OCI-LY7 (cell line): ENCODE measurements at regions not wholly inside any gene's neighbourhood (a gene's known extent, or its start where the extent isn't known, plus 50 kb on each side); places are given as distances from the start of the nearest gene placed in this dataset.

ENCODE experiments used
- BruUV-seq: library from RNA; stranded (reverse); fragments of 400-500 nt; replicated peaks from 2 replicates; lab custom pipeline; 2021; lab: Mats Ljungman, UMichigan
- CTCF ChIA-PET: fragments of 300-600 bp; sonication (Branson Sonifier 250); formaldehyde crosslinking; loops from one replicate; lab custom pipeline; 2022; ENCODE audit warnings: antibody characterized with exemption; ENCODE audit not compliant: unreplicated experiment; lab: Charles Lee
- POLR2A ChIA-PET: fragments of 300-600 bp; sonication (Branson Sonifier 250); formaldehyde crosslinking; loops from one replicate; lab custom pipeline; 2022; ENCODE audit warnings: antibody characterized with exemption; lab: Charles Lee
- DNase-seq: peaks from one replicate; pipeline ENCODE4 v3.0.0-alpha.2; 2015; ENCODE audit warnings: low spot score
- H2AFZ ChIP-seq: fragments of 200-600 bp; sonication (generic), shearing (Covaris generic); 2 replicates; pipeline ENCODE4 v1.6.1; 2014; ENCODE audit warnings: mild to moderate bottlenecking, antibody characterized with exemption, low read length, moderate library complexity
- H3K27ac ChIP-seq: fragments of 200-600 bp; sonication (generic); 2 replicates; pipeline ENCODE4 v1.5.1; 2014; ENCODE audit warnings: mixed run types, low read depth, mild to moderate bottlenecking, moderate library complexity, low read length, inconsistent platforms; ENCODE audit not compliant: poor library complexity, severe bottlenecking
- H3K36me3 ChIP-seq: fragments of 200-600 bp; sonication (generic); 2 replicates; pipeline ENCODE4 v1.6.1; 2014; ENCODE audit warnings: mild to moderate bottlenecking, antibody characterized with exemption, low read length, moderate library complexity, mixed read lengths; ENCODE audit not compliant: insufficient read depth
- H3K4me1 ChIP-seq: fragments of 200-600 bp; sonication (generic); 2 replicates; pipeline ENCODE4 v1.5.1; 2014; ENCODE audit warnings: mild to moderate bottlenecking, low read length; ENCODE audit not compliant: insufficient read depth, poor library complexity, severe bottlenecking
- H3K4me2 ChIP-seq: fragments of 200-600 bp; sonication (generic); 2 replicates; pipeline ENCODE4 v1.6.1; 2014; ENCODE audit warnings: mild to moderate bottlenecking, low read length
- H3K4me3 ChIP-seq: fragments of 200-600 bp; sonication (generic); 2 replicates; pipeline ENCODE4 v1.5.1; 2014; ENCODE audit warnings: mild to moderate bottlenecking, low read depth, low read length; ENCODE audit not compliant: poor library complexity, severe bottlenecking
- H3K79me2 ChIP-seq: fragments of 200-600 bp; sonication (generic); 2 replicates; pipeline ENCODE4 v1.6.1; 2016; ENCODE audit warnings: low read depth, mild to moderate bottlenecking, low read length, moderate library complexity, mixed read lengths; ENCODE audit not compliant: insufficient read depth
- H3K9me2 ChIP-seq: fragments of 200-600 bp; sonication (generic); 2 replicates; pipeline ENCODE4 v1.6.1; 2016; ENCODE audit warnings: mild to moderate bottlenecking, low read length, mixed read lengths; ENCODE audit not compliant: insufficient read depth
- H3K9me3 ChIP-seq: fragments of 200-600 bp; sonication (generic); 2 replicates; pipeline ENCODE4 v1.6.1; 2014; ENCODE audit warnings: mild to moderate bottlenecking, mixed run types, low read length, mixed read lengths
- H4K20me1 ChIP-seq: fragments of 200-600 bp; sonication (generic); 2 replicates; pipeline ENCODE4 v1.6.1; 2014; ENCODE audit warnings: mild to moderate bottlenecking, antibody characterized with exemption, low read length, moderate library complexity, mixed read lengths; ENCODE audit not compliant: insufficient read depth
- EZH2phosphoT487 ChIP-seq: fragments of 200-600 bp; sonication (generic); IDR thresholded peaks from 2 replicates; pipeline ENCODE4 v1.6.1; 2018; ENCODE audit warnings: low read depth, borderline replicate concordance, mild to moderate bottlenecking, mixed run types, antibody characterized with exemption, low read length, moderate library complexity, mixed read lengths
- intact Hi-C: fragments of 100-400 bp; cut with micrococcal nuclease; formaldehyde crosslinking; loops from one replicate; pipeline ENCODE4 v1.10.0; 2022; ENCODE audit not compliant: unreplicated experiment
- TF ChIP-seq, protein P1 (sequence below): fragments of 200-600 bp; sonication (generic); conservative IDR thresholded peaks from 2 replicates; pipeline ENCODE4 v1.5.1; 2014; ENCODE audit warnings: mild to moderate bottlenecking, antibody characterized with exemption, low read length, moderate library complexity, mixed read lengths

GRCh38 chr10:30770816-30771215 is 141.3 kb upstream of the LYZL2 start:
- intact Hi-C loops, result no loop called here
- H2AFZ ChIP-seq, result no peak overlapping the region
- no peak for DNase-seq
- BruUV-seq, result no TSS peak
- H3K4me2 ChIP-seq, result no peak overlapping the region
- no peak overlapping the region for H3K27ac ChIP-seq
- H3K4me1 ChIP-seq, result no peaks in the 10 kb centered on the region
- no peaks in the 10 kb centered on the region for H3K79me2 ChIP-seq
- POLR2A ChIA-PET, result interaction anchor here (0.8 kb wide), 1 partner anchor 16 kb away, joined by 3 read pairs; no protein-coding TSS in a partner anchor
- CTCF ChIA-PET, result no interaction called here
- TF ChIP-seq, protein P1, sequence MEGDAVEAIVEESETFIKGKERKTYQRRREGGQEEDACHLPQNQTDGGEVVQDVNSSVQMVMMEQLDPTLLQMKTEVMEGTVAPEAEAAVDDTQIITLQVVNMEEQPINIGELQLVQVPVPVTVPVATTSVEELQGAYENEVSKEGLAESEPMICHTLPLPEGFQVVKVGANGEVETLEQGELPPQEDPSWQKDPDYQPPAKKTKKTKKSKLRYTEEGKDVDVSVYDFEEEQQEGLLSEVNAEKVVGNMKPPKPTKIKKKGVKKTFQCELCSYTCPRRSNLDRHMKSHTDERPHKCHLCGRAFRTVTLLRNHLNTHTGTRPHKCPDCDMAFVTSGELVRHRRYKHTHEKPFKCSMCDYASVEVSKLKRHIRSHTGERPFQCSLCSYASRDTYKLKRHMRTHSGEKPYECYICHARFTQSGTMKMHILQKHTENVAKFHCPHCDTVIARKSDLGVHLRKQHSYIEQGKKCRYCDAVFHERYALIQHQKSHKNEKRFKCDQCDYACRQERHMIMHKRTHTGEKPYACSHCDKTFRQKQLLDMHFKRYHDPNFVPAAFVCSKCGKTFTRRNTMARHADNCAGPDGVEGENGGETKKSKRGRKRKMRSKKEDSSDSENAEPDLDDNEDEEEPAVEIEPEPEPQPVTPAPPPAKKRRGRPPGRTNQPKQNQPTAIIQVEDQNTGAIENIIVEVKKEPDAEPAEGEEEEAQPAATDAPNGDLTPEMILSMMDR, result no peak
- TF ChIP-seq EZH2phosphoT487, result no peak
- H3K9me3 ChIP-seq, result peaks cover 12% of the 10 kb centered on the region
- no peaks in the 10 kb centered on the region for H4K20me1 ChIP-seq
- no peaks in the 10 kb centered on the region for H3K9me2 ChIP-seq
- H3K4me3 ChIP-seq, result no peak overlapping the region
- no peaks in the 10 kb centered on the region for H3K36me3 ChIP-seq

- BruUV-seq, result no TSS peak
- Histone ChIP-seq H3K9me3 (peaks cover 12% of the 10 kb centered on the region), H3K36me3 (no peaks in the 10 kb centered on the region), H3K27ac (no peak overlapping the region), H4K20me1 (no peaks in the 10 kb centered on the region), H3K9me2 (no peaks in the 10 kb centered on the region), H3K4me2 (no peak overlapping the region), H3K4me1 (no peaks in the 10 kb centered on the region), H3K4me3 (no peak overlapping the region), H2AFZ (no peak overlapping the region), H3K79me2 (no peaks in the 10 kb centered on the region)
- CTCF ChIA-PET, result interaction anchor here (0.6 kb wide), 1 partner anchor 448 kb away, joined by 3 read pairs; no protein-coding TSS in a partner anchor
- POLR2A ChIA-PET, result interaction anchor here (0.8 kb wide), 1 partner anchor 17 kb away, joined by 3 read pairs; no protein-coding TSS in a partner anchor
- intact Hi-C loops, result no loop called here
- no peak for TF ChIP-seq EZH2phosphoT487
- TF ChIP-seq, protein P1, result no peak
- no peak for DNase-seq
Measured at GRCh38 chr10:30770229-30770628, 140.7 kb upstream of the LYZL2 start.

DNA sequence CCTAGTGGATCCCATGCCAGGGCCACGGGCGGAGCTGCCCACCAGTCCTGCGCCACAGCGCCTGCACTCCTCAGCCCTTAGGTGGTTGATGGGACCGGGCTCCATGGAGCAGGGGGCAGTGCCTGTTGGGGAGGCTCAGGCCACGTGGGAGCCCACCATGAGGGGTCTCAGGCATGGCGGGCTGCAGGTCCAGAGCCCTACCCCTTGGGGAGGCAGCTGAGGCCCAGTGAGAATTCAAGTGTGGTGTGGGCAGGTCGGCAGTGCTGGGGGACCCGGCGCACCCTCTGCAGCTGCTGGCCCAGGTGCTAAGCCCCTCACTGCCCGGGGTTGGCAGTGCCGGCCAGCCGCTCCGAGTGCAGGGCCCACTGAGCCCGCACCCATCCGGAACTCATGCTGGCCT is 139.8 kb upstream of the LYZL2 start:
- no peak overlapping the region for H3K4me2 ChIP-seq
- no peak overlapping the region for H2AFZ ChIP-seq
- no peaks in the 10 kb centered on the region for H3K4me1 ChIP-seq
- no peaks in the 10 kb centered on the region for H3K36me3 ChIP-seq
- H3K9me2 ChIP-seq, result no peaks in the 10 kb centered on the region
- no peak for DNase-seq
- no peaks in the 10 kb centered on the region for H4K20me1 ChIP-seq
- H3K79me2 ChIP-seq, result no peaks in the 10 kb centered on the region
- H3K27ac ChIP-seq, result no peak overlapping the region
- TF ChIP-seq, protein P1, result no peak
- TF ChIP-seq EZH2phosphoT487, result no peak
- no TSS peak for BruUV-seq
- ChIA-PET CTCF (interaction anchor here (0.6 kb wide), 1 partner anchor 449 kb away, joined by 3 read pairs; no protein-coding TSS in a partner anchor), POLR2A (no interaction called here)
- intact Hi-C loops, result no loop called here
- H3K4me3 ChIP-seq, result no peak overlapping the region
- H3K9me3 ChIP-seq, result peaks cover 12% of the 10 kb centered on the region
